NCI-H1694 treated with DMSO at 0.1 percent for 48 hours (cell line): ENCODE measurements at regions not wholly inside any gene's neighbourhood (a gene's known extent, or its start where the extent isn't known, plus 50 kb on each side); places are given as distances from the start of the nearest gene placed in this dataset.

Experiments used
- DNase-seq: peaks from one replicate; lab custom pipeline; 2025; lab: John Stamatoyannopoulos, UW

- peak; percentile 52 for DNase-seq
Observed at GRCh38 chr6:33967966-33968724, 164.3 kb upstream of the MLN start.

- no peak for DNase-seq
Observed at GRCh38 chr6:33967265-33967767, 163.5 kb upstream of the MLN start.

GRCh38 chr6:33966536-33966935, 162.7 kb upstream of the MLN start:
- DNase-seq, result no peak

GRCh38 chr6:33965766-33966165, 162.0 kb upstream of the MLN start:
- DNase-seq, result no peak

GRCh38 chr6:33964387-33964786, 160.6 kb upstream of the MLN start:
- no peak for DNase-seq

GRCh38 chr6:33963136-33963750, 159.4 kb upstream of the MLN start:
- no peak for DNase-seq

GRCh38 chr6:33962246-33963027, 158.6 kb upstream of the MLN start:
- DNase-seq, result no peak

GRCh38 chr6:33961691-33962090, 157.9 kb upstream of the MLN start:
- DNase-seq, result no peak

- peak; percentile 76 for DNase-seq
Observed at GRCh38 chr6:33960345-33961313, 156.8 kb upstream of the MLN start.

- DNase-seq, result no peak
Observed at GRCh38 chr6:33959661-33960344, 156.0 kb upstream of the MLN start.

GRCh38 chr6:33959329-33959651, 155.5 kb upstream of the MLN start:
- DNase-seq, result no peak

- DNase-seq, result peak; percentile 77
Observed at GRCh38 chr6:33958526-33959328, 154.9 kb upstream of the MLN start.

- DNase-seq, result peak; percentile 21
Observed at GRCh38 chr6:33957892-33958525, 154.2 kb upstream of the MLN start.

GRCh38 chr6:33957131-33957891, 153.5 kb upstream of the MLN start:
- DNase-seq, result no peak

- no peak for DNase-seq
Observed at GRCh38 chr6:33956206-33956605, 152.4 kb upstream of the MLN start.

GRCh38 chr6:33955566-33955965, 151.8 kb upstream of the MLN start:
- no peak for DNase-seq

GRCh38 chr6:33954453-33954852, 150.7 kb upstream of the MLN start:
- no peak for DNase-seq

- DNase-seq, result no peak
Observed at GRCh38 chr6:33953171-33953570, 149.4 kb upstream of the MLN start.

GRCh38 chr6:33952016-33952415, 148.2 kb upstream of the MLN start:
- DNase-seq, result no peak
